GM18511 (cell line): ENCODE measurements at regions not wholly inside any gene's neighbourhood (a gene's known extent, or its start where the extent isn't known, plus 50 kb on each side); places are given as distances from the start of the nearest gene placed in this dataset.
A peak's percentile ranks its signal among the peaks of the same experiment; 100 is the strongest.
"Not testable (repeated sequence)": the region's sequence is repeated elsewhere in the genome, so short reads cannot be mapped to it uniquely, and the experiment has no call there.

ENCODE experiments used
- ATAC-seq: cut with Tn5 transposase; IDR thresholded peaks from one replicate; pipeline ENCODE4 v1.9.1; 2021; ENCODE audit warnings: mild to moderate bottlenecking, moderate library complexity; ENCODE audit not compliant: unreplicated experiment

- no peak for ATAC-seq
Measured at GRCh38 chr3:31178467-31178866, 284.0 kb upstream of the GADL1 start.

- ATAC-seq = no peak
Measured at GRCh38 chr3:31179768-31180167, 285.3 kb upstream of the GADL1 start.

- ATAC-seq = no peak
Measured at GRCh38 chr3:31180274-31180673, 285.8 kb upstream of the GADL1 start.

GRCh38 chr3:31181661-31182060 is 287.2 kb upstream of the GADL1 start:
- no peak for ATAC-seq

GRCh38 chr3:31182661-31183060 is 288.2 kb upstream of the GADL1 start:
- ATAC-seq = no peak

- no peak for ATAC-seq
Measured at GRCh38 chr3:31184261-31185061, 290.0 kb upstream of the GADL1 start.

- ATAC-seq = no peak
Measured at GRCh38 chr3:31185062-31185357, 290.5 kb upstream of the GADL1 start.

- no peak for ATAC-seq
Measured at GRCh38 chr3:31186041-31186440, 291.6 kb upstream of the GADL1 start.

- ATAC-seq = no peak
Measured at GRCh38 chr3:31187380-31187779, 292.9 kb upstream of the GADL1 start.

- no peak for ATAC-seq
Measured at GRCh38 chr3:31188112-31188511, 293.7 kb upstream of the GADL1 start.

GRCh38 chr3:31189330-31189729 is 294.9 kb upstream of the GADL1 start:
- no peak for ATAC-seq

GRCh38 chr3:31189971-31190370 is 295.5 kb upstream of the GADL1 start:
- no peak for ATAC-seq

- ATAC-seq = no peak
Measured at GRCh38 chr3:31191354-31191753, 296.9 kb upstream of the GADL1 start.

GRCh38 chr3:31193429-31193828 is 299.0 kb upstream of the GADL1 start:
- no peak for ATAC-seq

GRCh38 chr3:31193871-31194270 is 299.4 kb upstream of the GADL1 start:
- no peak for ATAC-seq

- no peak for ATAC-seq
Measured at GRCh38 chr3:31196261-31196660, 301.8 kb upstream of the GADL1 start.

GRCh38 chr3:31196881-31197364 is 302.5 kb upstream of the GADL1 start:
- ATAC-seq = no peak

- ATAC-seq = no peak
Measured at GRCh38 chr3:31197941-31198340, 303.5 kb upstream of the GADL1 start.

GRCh38 chr3:31198890-31199289 is 304.4 kb upstream of the GADL1 start:
- no peak for ATAC-seq

GRCh38 chr3:31203960-31204795 is 309.7 kb upstream of the GADL1 start:
- peak; percentile 59 for ATAC-seq

- not testable (repeated sequence) for ATAC-seq
Measured at GRCh38 chr3:31204796-31205056, 310.3 kb upstream of the GADL1 start.

GRCh38 chr3:31210068-31210645 is 315.7 kb upstream of the GADL1 start:
- ATAC-seq = no peak
